ACHN (cell line): ENCODE measurements at regions not wholly inside any gene's neighbourhood (a gene's known extent, or its start where the extent isn't known, plus 50 kb on each side); places are given as distances from the start of the nearest gene placed in this dataset.
A peak's percentile ranks its signal among the peaks of the same experiment; 100 is the strongest.
"Not testable (repeated sequence)": the region's sequence is repeated elsewhere in the genome, so short reads cannot be mapped to it uniquely, and the experiment has no call there.

ENCODE experiments used
- DNase-seq: peaks from one replicate; pipeline ENCODE4 v3.0.0-alpha.2; 2015
- in situ Hi-C: cut with HindIII; loops from 2 replicates; pipeline ENCODE4 v1.10.0; 2017; ENCODE audit warnings: low sequenced_read_pairs, low pct_ligation_motif_present, low pct_unique_long_range_greater_than_20kb

DNA sequence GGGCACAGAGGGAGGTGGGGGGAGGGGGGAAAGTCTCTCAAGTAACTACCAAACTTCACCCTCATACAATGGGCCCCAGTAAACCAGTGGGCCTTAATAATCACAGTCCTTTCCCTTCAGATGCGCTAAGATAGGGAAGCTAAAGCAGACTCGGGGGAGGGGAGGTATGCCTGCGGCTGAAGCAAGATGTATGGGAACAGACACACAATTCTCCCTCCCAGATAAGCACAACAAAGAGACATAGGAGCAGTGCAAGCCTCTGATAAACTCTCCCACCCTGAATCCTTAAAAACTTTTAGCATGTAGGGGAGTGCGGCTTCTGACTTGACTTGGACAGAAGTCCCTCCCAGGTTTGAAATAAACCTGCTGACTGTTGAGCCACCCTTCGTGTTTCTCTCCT, 54.7 kb downstream of the PROP1 start:
- DNase-seq, in situ Hi-C loops: not testable (repeated sequence)

DNA sequence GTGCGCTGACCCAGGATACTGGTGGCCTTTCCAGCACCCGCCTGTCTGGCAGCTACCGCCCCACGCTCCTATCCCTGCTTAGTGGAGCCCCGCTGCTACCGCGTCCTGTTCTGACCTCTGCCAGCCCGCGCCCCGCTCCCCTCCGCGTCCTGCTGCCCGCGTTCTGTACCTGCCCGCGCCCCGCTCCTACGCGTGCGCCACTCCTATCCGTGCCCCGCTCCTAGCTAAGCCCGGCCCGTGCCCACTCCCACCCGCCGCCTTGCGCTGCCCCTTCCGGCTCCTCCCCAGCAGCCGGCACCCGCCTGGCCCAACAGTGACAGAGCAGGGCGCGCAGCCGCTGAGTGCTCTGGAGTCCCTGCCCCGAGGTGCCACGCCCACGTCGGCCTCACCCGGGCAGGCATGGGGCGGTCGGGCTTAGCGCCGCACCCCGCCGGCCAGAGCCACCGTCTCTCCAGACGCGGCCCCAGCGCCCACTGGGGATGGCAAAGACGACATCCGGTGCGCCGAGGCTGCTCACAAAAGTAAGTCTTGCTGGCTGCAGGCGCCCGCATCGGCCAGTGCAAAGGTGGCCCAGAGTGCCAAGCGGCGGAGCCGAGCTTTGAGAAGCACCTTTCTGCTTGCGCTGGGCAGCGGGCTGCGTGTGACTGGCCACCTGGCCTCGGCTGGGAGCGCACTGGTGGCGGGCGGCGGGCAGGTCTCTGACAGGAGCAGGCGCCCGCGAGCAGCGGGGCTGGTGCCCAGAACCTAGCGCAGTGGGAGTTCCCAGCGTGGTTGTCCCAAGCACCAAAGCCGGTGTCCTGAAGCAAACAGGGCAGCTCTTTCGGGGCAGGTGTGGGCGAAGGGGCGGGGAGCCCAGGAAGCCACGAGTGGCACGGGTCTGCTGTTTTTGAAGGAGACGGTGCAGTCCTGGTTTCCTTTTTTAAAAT, 56.5 kb downstream of the PROP1 start:
- DNase-seq = peak; percentile 39
- in situ Hi-C loops = not testable (repeated sequence)

DNA sequence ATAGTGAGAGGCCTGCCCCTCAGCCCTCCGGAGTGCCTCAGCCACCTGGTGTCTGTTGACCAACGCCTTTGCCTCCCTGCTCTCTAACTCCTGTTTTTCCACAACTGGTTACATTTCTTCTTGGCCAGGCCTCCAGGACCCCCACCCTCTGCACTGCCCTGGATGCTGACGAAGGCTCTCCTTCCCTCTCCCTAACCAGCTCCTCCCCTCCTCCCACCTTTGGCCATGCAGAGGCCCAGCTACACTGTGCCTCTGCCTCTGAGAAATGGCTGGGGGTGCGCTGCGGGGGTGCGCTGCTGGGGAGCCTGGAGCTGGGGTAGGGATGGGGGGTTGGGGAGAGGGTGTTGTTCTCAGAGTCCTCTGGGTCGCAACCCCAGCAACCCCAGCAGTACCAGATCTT, 57.3 kb downstream of the PROP1 start:
- DNase-seq, in situ Hi-C loops: not testable (repeated sequence)

DNA sequence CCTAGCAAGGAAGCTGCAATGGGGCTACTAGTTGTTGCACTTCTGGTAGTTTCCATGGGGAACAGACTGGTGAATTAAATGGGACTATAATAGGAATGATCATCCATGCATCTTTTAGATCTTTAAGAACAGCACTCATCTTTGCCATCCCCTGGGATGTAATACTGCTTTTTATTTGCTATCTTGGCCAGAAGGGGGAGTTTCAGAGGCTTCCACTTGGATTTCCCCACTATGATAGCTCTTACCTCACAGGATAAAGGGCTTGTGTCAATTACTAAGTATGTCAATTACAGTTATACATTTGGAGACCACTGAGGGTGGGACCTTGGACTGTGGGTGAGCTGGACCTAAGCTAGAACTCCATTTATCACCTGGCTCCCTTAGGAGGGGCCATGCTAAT, 61.8 kb downstream of the PROP1 start:
- in situ Hi-C loops = not testable (repeated sequence)

DNA sequence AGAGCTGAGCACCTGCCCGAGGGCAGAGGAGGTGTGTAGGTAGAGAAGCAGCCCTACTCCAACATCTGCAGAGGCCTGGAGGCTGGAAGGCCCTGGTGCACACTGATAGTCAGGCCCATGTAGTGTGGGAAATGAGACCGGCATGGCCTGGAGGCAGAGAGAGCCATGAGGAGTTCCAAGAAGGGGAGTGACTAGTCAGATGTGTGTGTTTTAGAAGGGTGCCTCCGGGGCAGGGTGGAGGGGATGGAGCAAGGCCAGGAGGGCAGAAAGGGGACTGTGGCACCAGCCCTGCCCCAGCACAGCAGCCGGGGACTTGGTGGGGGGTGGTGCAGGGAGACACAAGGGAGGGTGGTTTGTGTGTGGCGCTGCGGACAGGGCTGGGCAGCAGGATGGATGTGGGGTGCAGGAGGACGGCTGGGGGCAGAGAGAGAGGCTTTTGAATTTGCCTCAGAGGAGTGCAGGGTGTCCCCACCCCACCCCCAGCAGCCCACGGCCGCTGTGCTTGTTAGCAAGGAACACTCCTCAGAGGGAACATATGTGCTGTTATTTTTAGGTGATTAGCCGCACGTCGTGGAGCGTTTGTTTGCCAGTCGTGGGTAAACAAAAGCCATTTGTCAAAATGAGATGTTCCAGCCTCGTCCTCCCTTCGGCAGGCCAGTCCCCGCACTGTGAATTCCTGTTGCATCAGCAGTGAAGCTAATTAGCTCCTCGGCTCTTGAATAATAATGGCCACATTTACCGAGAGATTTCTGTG, 65.6 kb downstream of the PROP1 start:
- in situ Hi-C loops, DNase-seq: not testable (repeated sequence)

More for the DNA sequence above, 61.8 kb downstream of the PROP1 start:
- DNase-seq = not testable (repeated sequence)

DNA sequence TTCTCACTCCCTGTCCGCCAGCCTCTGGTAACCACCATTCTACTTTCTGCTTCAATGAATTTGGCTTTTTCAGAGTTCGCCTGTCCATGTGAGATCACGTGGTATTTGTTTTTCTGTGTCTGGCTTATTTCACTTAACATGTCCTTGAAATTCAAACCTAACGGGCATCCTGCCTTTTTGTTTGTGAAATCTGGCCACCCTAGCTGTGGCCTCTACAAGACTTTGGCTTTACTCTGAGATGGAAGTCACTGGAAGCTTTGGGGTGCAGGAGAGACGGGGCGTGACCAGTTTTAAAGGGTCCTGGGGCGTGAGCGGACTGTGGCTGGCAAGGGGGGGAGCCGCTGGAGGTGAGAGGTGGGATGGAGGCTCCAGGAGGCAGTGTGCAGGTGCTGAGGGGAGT, 66.4 kb downstream of the PROP1 start:
- in situ Hi-C loops, DNase-seq: not testable (repeated sequence)

DNA sequence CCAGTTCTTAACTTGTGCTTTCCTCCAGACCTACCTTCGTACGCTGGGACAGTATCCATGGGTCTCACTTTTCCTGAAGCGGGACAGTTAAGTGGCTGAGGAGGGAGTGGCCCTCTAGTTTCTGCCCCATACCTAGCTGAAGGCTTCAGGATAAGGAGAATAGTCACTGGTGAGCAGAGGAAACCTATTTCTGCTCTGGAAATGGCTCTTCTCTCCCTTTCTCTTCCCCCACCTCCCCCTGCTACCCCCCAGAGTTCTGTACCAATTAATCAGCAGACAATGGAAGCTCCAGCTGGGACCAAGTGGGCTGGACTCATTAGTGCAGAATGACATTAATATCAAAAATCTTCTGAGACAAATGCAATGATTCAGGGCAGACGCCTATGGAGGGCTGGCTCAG, 68.5 kb downstream of the PROP1 start:
- in situ Hi-C loops, DNase-seq: not testable (repeated sequence)

DNA sequence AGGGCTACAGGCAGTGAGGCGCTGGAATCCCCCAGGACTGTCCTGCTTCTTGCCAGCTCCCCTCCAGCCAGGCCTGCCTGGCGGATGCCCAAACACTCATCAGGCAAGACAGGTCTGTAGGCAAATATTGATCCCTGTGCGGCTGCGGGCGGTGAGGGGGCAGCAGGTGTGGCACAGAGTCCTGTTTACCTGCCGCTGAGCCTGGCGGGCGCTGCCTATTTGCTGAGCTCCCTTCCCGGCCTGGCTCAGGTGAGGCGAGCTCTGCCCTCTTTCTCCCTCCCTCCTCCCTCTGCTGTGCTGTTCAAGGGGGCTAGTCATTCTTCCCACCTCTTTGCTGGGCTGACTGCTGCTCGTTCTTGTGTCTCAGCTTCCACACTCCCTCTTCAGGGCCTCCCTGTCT, 71.5 kb downstream of the PROP1 start:
- in situ Hi-C loops, DNase-seq: not testable (repeated sequence)

DNA sequence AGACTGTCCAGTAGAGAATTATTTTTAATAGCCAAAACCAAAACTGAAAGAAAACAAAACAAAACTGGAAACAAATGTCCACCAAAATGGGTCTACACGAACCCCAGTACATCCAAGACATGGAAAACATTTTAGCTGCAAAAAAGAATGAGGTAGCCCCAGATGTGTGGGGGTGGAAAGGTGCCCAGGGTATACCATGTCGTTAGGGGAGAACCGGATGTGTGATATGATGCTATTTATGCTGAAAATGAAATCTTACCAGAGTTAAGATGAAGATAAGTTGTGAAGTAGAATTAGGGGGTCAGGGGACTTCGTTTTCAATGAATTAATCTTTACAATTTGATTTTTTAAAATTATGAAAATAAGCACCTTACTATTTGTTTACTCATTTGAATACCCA, 72.2 kb downstream of the PROP1 start:
- DNase-seq, in situ Hi-C loops: not testable (repeated sequence)

DNA sequence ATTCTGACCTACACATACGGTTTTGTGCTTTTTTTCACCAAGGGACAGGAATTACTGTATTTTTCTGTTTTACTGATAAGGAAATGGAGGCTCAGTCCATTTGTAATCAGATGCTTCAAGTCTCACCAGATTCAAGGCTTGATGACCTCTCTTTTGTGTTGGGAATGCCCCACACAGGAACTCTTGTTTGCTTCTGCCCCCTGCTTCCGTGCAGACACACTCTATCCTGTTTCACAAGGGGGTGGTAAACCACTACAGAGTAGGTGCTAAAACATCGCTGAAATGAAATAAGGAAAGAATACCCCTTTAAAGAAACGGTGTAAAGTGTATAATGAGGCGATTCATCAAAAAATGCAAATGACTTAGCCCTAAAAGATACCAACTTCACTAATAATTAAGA, 72.9 kb downstream of the PROP1 start:
- DNase-seq, in situ Hi-C loops: not testable (repeated sequence)

DNA sequence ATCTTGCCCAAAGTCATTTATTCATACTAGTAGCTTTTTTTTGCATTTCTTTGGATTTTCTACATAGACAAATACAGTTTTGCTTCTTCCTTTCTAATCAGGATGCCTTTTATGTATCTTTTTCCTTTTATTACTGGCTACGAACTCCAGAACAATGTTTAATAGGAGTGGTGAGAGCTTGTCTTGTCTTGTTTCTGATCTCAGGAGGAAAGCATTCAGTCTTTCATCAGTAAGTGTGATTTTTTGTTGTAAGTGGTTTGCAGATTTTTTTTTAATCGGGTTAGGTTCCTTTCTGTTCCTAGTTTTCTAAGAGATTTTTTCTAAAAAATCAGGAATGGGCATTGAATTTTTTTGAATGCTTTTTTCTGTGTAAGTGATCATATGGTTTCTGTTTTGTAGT, 86.8 kb downstream of the PROP1 start:
- in situ Hi-C loops = not testable (repeated sequence)

DNA sequence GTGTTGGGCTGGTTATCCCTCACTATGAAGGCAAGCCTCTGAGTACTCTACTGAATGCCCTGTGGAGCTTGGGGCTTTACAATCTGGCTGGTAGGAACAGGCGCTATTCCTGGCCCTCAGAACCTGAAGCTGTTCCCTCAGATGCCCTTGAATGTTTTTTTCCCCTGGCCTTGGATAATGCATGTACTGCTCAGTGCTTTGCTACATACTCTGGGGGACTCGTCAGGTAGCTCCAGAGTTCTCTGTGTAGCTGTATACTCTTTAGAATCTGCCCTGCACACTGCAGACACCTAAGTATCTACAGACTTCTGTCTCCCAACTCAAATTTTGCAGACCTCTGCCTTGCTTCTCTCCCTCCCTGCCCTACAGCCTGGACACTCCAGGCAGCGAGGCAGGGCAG, 93.2 kb downstream of the PROP1 start:
- DNase-seq, in situ Hi-C loops: not testable (repeated sequence)

More for the DNA sequence above, 86.8 kb downstream of the PROP1 start:
- DNase-seq = not testable (repeated sequence)

DNA sequence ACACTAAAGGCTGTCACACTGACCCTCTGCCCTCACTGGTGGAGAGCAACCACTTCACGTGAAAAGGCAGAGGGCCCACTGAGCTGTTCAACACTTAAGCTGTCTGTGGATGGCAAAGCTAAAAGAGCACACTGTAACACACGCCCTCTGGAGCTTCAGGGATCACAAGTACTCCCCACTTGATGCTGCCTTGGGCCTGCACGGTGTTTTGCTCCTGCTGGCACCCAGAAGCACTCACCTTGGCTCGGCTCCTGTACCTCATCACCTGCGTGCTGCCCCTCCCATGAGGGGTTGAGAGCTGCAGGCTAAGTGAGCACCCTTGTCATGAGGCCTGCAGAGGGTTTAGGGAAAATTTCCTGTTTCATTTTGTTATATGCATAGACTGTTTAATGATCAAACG, 96.0 kb downstream of the PROP1 start:
- in situ Hi-C loops, DNase-seq: not testable (repeated sequence)

DNA sequence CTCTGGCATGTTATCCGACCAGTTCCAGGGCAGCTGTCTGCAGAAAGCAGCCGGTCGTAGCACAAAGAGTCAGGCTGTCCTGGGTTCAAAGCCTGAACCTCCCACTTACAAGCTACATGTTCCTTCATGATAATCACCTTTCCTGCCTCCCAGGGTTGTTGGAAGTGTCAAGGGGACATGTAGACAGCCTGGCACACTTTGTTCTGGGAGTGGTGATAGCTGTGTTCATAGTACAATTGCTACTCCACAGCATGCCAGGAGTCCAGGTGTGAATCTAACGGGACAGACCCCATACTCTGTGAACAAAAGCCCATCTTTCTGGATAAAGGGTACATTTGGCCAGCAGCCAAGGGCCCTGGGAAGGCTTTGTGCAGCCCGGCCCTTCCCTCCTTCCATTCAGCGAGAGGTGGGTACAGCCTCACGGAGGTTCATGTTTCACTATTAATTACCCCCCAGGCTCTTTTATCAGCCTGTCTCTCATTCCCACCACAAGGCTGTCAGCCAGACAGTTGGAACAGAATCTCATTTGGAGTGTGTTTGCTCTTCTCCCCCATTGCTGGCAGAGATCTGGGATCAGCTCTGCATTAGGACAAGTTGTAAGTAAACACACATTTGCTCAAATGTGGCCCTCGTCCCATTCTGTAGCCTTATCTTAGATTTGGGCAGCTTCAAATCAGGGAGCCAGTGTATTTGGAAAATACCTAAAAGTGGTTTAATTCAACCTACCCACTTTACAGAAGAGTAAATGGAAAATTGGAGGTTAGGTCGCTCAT, 101.2 kb downstream of the PROP1 start:
- in situ Hi-C loops, DNase-seq: not testable (repeated sequence)

DNA sequence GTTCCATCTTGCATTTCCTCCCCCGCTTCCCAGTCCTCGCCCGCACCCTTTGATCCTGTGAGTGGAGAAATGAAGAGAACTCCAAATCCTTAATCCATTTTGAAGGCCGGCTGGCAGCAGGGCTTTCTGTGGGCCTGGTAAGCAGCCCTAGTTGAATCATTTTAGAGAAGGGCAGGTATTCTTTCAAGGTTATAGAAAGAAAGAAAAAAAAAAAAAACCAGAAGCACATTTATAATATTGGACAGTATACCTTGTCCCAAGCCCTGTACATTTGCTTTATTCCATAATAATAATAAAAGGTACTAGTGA, 103.7 kb downstream of the PROP1 start:
- DNase-seq, in situ Hi-C loops: not testable (repeated sequence)

DNA sequence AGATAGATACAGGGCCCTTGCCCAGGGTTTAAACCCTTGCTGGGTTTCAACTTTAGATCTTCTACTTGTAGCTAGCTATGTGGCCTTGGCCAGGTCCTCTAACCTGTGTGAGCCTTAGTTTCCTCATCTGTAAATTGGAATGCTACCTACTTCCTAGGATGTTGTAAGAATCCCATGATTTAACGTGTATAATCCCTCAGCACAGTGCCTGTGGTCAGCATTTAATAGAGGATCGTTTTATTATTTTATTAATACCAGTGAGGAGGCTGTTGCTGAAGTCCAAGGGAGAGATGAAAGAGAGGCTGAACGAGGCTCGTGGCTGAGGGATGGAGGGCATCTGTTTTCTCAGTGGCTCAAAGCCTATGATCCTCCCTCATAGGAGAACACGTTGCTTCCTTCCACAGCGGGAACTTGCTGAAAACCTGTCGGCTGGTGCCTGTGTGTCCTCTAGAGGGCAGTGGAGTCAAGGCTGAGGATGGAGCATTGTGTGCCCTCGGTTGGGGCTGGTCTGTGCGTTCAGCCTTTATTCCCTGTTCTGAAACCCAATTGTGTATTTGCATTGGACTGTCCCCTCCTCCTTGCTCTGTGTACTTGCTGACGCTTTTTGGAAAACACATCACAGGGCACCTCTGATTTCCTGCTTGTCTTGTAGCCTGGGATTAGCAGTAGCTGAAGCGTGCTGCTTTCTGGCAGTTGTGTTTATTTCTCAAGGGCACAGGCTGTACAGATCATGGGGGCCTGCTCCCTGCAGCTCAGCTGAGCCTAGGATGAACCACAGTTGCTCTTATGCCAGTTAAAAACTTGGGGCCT, 104.3 kb downstream of the PROP1 start:
- in situ Hi-C loops, DNase-seq: not testable (repeated sequence)

DNA sequence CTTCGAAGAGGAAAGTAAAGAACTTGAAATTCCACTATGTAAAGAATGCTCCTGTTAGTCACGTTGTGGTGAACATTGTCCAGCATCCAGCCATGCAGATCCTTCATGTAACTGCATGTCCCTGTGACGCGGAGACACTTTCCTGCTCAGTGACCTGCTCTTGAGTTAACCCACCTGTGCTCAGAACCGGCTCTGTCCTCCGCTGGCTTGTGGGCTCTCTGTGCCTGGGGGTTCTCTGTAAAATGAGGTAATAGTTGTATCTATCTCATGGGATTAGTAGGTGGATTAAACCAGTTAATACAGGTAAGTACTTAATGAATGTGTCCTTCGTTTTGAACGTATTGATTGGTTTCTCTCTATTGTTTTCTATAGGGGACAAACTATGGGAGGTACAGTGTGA, 100.6 kb upstream of the FAM153A start:
- DNase-seq, in situ Hi-C loops: not testable (repeated sequence)

DNA sequence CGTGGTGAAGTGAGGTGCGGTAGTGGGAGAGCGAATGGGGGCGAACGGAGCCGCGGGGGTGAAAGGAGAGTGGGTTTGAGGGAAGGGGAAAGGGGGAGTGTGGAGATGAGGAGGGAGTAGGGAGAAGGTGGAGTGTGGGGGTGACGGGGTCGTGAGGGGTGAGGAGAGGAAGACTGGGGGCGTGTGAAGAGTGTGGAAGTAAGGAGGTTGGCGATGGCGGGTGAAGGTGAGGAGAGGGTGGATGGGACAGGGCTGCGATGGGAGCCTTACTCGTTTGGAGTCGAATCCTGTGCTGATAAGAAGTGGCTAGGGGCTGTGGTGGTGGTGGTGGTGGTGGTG, 93.2 kb upstream of the FAM153A start:
- not testable (repeated sequence) for DNase-seq

More for the DNA sequence above, 93.2 kb upstream of the FAM153A start:
- in situ Hi-C loops = not testable (repeated sequence)
